ENCODE measurements at regions not wholly inside any gene's neighbourhood (a gene's known extent, or its start where the extent isn't known, plus 50 kb on each side); places are given as distances from the start of the nearest gene placed in this dataset.
"Not testable (repeated sequence)": the region's sequence is repeated elsewhere in the genome, so short reads cannot be mapped to it uniquely, and the experiment has no call there.

- not testable (repeated sequence) for TF ChIP-seq SRF (IDR thresholded peaks at IDR 0.05; ENCODE audit: low read depth); EZH2 (IDR thresholded peaks at IDR 0.05); TCF7L2 (IDR thresholded peaks at IDR 0.05; ENCODE audit: borderline replicate concordance, extremely low read depth, insufficient read depth, insufficient read length); CTCF (IDR thresholded peaks at IDR 0.05 in 2 of 3, conservative IDR thresholded peaks at IDR 0.05 in 1 of 3; ENCODE audit: borderline replicate concordance in 1 of 3, insufficient read depth in 1 of 3, low read depth in 2 of 3, low read length in 2 of 3); CEBPB (IDR thresholded peaks at IDR 0.05; ENCODE audit: low read depth); FOSL1 (IDR thresholded peaks at IDR 0.05; ENCODE audit: low read depth); POLR2AphosphoS5 (IDR thresholded peaks at IDR 0.05; ENCODE audit: low read depth, low read length); POLR2A (IDR thresholded peaks at IDR 0.05; ENCODE audit: borderline replicate concordance, extremely low read depth, insufficient read depth, insufficient read length); EZH2phosphoT487 (IDR thresholded peaks at IDR 0.05; ENCODE audit: borderline replicate concordance)
- TF ChIP-seq, protein P1, sequence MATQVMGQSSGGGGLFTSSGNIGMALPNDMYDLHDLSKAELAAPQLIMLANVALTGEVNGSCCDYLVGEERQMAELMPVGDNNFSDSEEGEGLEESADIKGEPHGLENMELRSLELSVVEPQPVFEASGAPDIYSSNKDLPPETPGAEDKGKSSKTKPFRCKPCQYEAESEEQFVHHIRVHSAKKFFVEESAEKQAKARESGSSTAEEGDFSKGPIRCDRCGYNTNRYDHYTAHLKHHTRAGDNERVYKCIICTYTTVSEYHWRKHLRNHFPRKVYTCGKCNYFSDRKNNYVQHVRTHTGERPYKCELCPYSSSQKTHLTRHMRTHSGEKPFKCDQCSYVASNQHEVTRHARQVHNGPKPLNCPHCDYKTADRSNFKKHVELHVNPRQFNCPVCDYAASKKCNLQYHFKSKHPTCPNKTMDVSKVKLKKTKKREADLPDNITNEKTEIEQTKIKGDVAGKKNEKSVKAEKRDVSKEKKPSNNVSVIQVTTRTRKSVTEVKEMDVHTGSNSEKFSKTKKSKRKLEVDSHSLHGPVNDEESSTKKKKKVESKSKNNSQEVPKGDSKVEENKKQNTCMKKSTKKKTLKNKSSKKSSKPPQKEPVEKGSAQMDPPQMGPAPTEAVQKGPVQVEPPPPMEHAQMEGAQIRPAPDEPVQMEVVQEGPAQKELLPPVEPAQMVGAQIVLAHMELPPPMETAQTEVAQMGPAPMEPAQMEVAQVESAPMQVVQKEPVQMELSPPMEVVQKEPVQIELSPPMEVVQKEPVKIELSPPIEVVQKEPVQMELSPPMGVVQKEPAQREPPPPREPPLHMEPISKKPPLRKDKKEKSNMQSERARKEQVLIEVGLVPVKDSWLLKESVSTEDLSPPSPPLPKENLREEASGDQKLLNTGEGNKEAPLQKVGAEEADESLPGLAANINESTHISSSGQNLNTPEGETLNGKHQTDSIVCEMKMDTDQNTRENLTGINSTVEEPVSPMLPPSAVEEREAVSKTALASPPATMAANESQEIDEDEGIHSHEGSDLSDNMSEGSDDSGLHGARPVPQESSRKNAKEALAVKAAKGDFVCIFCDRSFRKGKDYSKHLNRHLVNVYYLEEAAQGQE (IDR thresholded peaks at IDR 0.05; ENCODE audit: low read depth) = not testable (repeated sequence)
Observed at GRCh38 chr2:87471478-87471877, 276.4 kb upstream of the PLGLB2 start.
